Epidermal melanocyte (primary cell): ENCODE measurements at regions not wholly inside any gene's neighbourhood (a gene's known extent, or its start where the extent isn't known, plus 50 kb on each side); places are given as distances from the start of the nearest gene placed in this dataset.

ENCODE experiments used
- DNase-seq: peaks from one replicate; pipeline ENCODE4 v3.0.0; 2011; ENCODE audit warnings: low spot score; ENCODE audit not compliant: insufficient read length

GRCh38 chr2:200137271-200137670 lies 169.2 kb upstream of the SPATS2L start:
- DNase-seq = no peak

DNA sequence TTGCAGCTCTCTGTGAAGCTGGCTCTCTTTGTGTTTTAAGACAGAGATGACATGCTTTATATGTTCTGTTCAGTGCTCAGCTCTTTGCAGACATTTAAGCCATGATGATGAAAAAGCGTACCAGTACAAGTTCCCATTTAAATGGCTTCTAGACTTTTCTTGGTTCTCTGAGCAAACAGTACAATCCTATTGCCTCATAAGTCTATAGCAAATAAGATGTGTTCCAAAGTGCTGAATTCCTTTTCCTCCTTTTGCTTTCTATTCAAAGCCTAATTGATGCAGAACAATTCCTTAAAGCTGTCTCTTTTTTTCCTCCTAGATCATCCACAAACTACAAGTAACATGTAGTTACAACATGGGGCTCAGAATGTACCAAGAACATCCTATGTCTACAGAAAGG lies 168.8 kb upstream of the SPATS2L start:
- DNase-seq = no peak

- no peak for DNase-seq
Observed at GRCh38 chr2:200138391-200139124, 167.9 kb upstream of the SPATS2L start.

GRCh38 chr2:200144571-200144970 lies 161.9 kb upstream of the SPATS2L start:
- DNase-seq = no peak

DNA sequence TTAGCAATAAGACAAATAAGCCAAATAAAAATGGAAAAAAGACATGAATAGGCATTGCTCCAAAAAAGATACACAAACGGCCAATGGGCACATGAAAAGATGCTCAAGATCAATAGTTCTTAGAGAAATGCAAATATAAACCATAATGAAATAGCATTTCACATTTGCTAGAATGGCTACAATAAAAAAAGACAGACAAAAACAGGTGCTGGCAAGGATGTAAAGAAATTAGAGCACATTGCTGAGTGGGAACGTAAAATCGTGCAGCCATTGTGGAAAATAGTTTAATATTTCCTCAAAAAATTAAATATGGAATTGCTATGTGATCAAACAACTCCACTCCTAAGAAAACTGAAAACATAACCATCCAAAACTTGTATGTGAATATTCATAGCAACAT lies 160.0 kb upstream of the SPATS2L start:
- DNase-seq = no peak

DNA sequence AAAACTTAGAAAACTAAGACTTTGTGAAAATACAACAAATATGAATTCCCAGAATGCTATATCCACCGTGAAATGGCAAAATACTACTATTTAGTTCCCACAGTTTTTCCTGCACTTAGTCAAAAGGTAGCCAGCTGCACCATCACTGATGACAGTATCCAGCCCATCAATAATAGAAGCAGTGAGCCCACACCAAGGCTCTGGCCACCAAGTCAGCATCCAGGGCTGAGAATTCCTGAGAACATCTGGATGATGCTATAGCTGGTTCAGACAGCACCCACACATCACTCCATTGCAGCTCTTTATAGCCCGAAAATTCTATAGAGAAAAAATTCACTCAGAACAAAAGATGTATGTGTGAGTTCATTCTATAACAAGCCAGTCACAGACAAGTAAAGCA lies 159.1 kb upstream of the SPATS2L start:
- DNase-seq = no peak

DNA sequence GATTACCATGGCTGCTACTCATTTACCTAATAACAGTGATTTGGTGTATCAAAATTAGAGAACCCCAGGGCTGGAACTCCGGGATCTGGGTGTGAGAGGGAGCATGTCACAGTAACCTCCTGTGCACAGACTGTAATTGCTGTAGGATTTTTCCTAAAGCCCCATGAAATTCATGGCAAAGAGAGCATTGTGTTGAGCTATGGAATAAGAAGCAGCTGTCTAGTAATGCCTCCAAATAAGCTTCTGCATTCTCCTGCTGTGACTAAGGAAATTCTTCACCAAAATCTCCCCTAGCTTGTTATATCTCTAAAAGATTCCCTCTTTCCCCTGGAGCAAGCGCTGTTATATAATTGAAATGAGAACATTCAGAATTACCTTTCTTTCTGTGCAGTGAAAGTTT lies 158.1 kb upstream of the SPATS2L start:
- DNase-seq = no peak

DNA sequence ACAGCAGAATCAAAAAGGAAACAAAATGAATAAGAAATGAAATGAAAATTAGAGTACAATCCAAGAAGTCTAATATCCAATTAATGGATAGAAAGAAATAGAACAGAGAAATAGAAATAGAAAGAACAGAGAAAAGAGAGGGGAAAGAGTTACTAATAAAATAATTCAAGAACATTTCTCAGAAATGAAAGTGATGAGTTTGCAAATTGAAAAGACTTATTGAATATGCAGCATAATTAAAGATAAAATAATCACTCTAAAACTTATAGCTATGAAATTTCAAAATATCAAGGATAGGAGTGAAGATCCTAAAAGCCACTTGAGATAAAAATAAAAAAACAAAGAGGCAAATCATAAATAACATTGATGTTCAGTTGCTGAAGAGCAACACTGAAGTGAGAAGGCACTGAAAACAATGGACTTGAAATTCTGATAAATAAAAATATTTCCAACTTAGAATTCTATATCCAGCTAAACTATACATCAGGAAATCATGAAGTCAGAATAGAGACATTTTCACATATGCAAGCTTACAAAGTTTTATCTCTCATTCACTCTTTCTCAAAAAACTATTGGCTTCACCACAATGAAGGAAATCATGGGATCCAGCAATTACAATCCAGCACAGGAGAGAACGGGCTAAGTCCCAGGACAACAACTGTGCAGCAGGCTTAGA lies 155.9 kb upstream of the SPATS2L start:
- no peak for DNase-seq

DNA sequence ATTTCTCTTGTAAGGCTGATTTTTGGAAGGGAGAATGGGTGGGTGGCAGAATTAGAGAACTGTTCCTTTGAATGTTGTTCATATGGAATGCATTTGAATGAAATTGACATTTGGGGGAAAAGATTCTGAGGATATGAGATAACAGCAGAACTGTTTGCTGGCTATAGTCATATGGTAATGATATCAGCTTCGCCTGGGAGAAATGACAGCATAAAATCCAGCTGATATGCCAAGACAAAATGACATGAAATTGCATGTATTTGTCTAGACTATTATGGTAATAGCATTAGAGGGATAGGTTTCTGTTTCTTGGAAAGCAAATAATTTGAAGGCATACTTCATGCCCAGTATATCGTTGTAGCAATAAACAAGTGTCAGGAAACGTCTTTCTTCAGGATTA lies 150.8 kb upstream of the SPATS2L start:
- no peak for DNase-seq

- no peak for DNase-seq
Observed at GRCh38 chr2:200156166-200156835, 150.2 kb upstream of the SPATS2L start.

- DNase-seq = no peak
Observed at GRCh38 chr2:200158647-200159356, 147.7 kb upstream of the SPATS2L start.

DNA sequence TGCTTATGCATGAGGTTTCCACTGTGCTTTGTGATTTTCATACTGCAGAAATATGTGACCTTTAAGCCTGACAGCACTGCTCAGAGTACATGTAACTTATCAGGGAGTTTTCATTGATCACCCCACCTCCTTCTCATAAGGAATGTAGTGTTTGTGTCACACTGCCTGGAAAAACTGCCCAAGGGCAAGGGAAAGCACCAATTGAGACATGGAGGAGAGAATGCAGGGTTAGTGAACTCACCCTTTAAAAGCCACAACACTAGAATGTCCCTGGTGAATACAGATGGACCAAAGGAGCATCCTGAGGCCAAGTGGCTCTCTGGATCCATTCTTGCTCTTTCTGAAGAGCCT lies 147.2 kb upstream of the SPATS2L start:
- no peak for DNase-seq

DNA sequence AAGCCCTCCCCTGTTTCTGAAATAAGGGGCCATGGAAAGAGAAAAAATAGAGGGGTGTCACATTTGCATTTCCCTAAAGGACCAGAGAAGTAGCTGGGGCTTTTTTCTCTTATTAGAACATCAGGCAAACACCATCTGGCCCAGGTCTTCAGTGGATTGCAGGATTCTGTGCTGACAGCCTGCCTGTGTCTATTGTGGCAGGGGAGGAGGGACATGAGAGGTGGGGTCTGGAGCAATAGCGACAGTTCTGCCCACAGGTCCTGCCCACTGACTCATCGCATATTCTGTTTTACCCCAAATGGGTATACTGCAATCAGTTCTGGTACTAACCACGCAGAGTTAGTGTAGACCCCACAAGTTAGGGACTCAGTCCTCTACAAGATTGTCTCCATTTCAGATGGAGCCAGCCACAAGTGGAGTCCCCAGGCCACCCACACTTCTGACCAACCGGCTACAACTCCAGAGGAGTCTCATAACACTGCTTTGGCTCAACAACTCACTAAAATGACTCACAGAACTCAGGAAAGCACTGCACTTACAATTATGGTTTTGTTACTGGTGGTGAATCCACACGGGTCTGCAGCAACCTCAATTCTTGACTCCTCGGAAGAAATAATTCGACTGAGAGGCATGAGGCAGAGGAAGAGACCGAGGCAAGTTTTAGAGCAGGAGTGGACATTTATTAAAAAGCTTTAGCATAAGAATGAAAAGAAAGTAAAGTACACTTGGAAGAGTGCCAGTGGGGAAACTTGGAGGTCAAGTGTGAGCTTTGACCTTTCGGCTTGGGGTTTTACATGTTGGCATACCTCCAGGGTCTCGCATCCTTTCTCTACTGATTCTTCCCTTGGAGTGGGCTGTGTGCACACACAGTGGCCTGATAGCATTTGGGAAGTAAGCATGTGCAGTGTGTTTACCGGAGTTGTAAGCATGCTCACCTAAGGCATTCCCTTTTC lies 146.4 kb upstream of the SPATS2L start:
- DNase-seq = no peak

DNA sequence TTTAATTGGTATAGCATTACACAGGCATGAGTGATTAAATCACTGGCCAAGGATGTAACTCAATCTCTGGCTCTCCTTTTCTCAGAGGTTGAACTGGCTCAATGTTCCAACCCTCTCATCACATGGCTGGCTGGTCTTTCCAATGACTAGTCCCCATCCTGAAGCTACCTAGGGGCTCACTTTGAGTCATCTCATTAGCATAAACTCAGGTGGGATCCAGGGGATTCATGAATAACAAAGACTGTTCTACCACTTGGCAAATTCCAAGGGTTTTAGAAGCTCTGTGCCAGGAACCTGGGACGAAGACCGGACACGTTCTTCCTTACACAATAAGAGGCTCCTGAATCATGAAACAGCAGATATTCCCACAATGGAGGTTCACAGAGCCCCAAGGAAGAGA lies 145.0 kb upstream of the SPATS2L start:
- DNase-seq = no peak

DNA sequence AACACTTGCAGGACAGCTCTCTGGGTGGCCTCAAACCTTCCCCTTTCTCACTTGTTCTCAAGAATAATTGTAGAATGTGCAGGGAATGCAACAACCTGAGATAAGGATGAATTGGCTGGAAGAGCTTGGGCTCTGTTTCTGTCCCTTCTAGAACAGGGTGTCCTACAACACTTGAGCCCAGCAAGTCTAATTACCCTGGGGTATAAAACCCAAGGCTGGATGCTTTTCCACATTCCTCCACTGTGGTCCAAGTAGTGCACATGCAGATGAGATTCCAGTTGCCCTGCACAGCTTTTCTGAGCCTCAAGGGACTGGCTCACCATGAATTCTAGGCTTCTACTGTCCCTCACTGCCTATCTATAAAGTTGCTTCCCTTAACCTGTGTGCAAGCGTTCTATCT lies 140.8 kb upstream of the SPATS2L start:
- DNase-seq = no peak

DNA sequence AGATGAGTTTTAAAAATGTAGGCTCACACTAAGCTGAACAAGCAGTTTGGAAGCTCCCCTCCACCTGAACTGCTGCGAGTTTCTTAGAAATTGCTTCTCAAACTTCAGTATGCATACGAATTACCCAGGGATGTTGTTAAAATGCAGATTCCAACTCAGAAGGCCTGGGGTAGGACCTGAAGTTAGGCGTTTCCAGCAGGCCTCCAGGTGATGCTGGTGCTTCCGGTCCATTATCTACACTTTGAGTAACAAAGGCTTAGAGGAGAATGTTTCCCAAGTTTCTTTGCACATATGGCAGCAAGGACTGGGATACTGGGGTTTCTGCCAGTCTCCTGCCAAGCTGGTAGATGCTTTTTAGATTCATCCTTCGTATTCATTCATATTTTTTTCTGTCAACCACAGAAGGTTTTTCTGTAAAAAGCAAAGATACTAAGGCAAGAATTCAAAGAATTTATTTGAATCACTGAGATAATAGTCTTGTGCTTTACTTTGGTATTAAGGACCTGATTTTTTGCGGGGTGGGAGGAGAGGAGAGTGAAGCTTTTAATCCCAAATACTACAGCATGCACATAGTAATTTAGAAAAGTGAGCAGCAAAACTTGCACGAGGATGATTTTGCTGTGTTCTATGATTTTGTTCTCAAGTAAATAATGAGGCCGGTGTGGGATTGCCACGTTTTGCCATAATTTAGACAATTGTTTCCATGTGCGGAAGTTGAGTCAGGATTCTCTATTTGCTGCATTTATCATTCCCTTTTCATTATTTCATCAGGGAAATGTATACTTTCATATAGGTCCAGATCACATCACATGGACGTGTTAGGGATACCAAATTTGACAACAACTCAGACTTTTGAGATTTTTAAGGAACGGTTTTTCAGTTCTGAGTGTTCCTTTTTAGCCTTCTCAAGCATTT lies 137.6 kb upstream of the SPATS2L start:
- no peak for DNase-seq

- no peak for DNase-seq
Observed at GRCh38 chr2:200170221-200170620, 136.3 kb upstream of the SPATS2L start.

GRCh38 chr2:200171731-200172482 lies 134.6 kb upstream of the SPATS2L start:
- DNase-seq = no peak

GRCh38 chr2:200172521-200172920 lies 134.0 kb upstream of the SPATS2L start:
- DNase-seq = no peak
